Left renal cortex interstitium (tissue), 4 donors: ENCODE measurements at regions not wholly inside any gene's neighbourhood (a gene's known extent, or its start where the extent isn't known, plus 50 kb on each side); places are given as distances from the start of the nearest gene placed in this dataset.
"Not testable (repeated sequence)": the region's sequence is repeated elsewhere in the genome, so short reads cannot be mapped to it uniquely, and the experiment has no call there.

Source experiments
- DNase-seq, 4 donors: peaks; one replicate each; pipeline ENCODE4 v3.0.0-alpha.2; 2013; ENCODE audit warnings: low read depth in 4 of 4, low spot score in 2 of 4, missing footprints in 1 of 4

DNA sequence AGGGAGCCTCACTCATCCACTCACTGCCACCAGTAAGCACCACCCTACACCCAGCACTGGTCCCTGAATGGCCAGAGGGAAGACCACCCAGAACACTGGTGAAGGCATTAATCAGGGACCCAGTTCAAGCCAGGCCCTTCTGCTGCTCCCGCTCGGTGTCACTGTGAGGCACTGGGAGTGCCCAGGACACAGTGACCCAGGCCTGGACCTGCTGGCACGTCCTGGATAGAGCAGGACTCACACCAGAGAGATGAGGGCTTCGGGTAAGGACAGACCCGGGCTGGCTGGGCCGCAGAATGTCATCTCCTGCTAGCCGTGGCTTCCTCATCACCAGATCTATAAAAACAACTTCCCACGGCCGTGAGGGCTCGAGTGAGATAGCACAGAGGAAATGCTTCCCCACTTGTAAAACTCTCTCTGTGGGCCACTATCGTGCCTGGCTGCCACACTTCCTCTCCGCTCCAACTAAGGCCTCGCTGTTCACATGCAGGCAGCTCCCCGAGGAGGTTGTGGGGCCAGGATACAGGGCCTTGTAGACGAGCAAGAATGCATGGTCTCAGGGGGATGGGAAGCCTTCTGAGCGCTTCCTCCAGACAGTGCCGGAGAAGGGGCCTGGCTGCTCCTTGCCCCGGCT, 158.1 kb downstream of the NPIPB11 start:
- DNase-seq: not testable (repeated sequence)

DNA sequence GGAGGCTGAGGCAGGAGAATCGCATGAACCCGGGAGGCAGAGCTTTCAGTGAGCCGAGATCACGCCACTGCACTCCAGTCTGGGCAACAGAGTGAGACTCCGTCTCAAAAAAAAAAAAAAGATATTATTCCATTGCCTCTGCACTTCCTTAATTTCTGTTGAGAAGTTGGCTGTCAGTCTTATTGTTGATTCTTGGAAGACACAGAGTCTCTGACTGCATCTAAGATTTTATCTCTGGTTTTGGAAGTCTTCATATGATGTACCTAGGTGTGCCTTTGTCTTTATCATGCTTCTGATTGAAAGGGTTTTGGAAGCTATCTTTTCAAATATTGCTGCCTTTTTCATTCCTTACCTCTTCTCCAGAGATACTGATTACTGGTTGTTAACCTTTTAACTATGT, 160.4 kb downstream of the NPIPB11 start:
- not testable (repeated sequence) for DNase-seq

- DNase-seq: no peak
Measured at GRCh38 chr16:29237971-29238370, 168.5 kb downstream of the NPIPB11 start.

GRCh38 chr16:29237495-29237894, 169.0 kb downstream of the NPIPB11 start:
- not testable (repeated sequence) for DNase-seq

DNA sequence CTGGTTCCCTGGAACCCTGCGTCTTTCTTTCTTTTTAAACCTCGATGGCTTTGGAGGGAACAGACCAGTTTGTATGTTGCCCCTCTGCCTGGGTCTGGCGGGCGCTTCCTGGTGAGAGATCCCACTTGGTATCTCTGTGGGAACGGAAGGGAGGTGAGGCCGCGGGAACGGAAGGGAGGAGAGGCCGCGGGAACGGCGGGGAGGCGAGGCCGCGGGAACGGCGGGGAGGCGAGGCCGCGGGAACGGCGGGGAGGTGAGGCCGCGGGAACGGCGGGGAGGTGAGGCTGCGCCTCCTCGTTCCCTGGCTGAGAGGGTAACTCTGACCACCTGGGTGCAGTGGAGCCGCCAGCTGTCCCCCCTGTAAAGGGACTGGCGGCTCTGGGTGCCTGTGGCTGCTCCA, 169.5 kb downstream of the NPIPB11 start:
- DNase-seq: not testable (repeated sequence)

DNA sequence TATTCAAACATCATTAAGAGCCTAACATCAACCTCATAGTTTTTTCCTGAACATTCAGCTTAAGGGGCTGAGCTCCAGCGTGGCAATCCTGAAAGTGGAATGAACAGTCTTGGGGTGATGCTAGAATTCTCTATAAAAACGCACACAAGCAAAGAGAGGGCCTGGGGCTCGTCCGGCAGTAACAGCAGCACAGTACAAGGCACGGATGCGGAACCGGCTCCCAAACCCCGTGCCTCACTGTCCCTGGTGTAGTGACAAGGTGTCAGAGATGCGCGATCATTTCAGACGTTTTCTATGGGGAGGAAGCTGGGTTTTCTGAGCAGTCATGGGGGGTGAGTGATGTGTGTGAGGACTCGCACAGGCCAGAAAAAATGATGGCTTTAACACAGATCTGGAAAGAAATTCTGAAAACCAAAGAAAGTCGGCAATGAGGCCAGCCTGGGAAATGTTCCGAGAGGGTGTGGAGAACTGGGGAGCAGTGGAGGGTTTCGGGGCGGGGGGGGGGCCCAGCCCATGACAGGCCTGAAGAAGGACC, 170.6 kb downstream of the NPIPB11 start:
- DNase-seq: not testable (repeated sequence)

DNA sequence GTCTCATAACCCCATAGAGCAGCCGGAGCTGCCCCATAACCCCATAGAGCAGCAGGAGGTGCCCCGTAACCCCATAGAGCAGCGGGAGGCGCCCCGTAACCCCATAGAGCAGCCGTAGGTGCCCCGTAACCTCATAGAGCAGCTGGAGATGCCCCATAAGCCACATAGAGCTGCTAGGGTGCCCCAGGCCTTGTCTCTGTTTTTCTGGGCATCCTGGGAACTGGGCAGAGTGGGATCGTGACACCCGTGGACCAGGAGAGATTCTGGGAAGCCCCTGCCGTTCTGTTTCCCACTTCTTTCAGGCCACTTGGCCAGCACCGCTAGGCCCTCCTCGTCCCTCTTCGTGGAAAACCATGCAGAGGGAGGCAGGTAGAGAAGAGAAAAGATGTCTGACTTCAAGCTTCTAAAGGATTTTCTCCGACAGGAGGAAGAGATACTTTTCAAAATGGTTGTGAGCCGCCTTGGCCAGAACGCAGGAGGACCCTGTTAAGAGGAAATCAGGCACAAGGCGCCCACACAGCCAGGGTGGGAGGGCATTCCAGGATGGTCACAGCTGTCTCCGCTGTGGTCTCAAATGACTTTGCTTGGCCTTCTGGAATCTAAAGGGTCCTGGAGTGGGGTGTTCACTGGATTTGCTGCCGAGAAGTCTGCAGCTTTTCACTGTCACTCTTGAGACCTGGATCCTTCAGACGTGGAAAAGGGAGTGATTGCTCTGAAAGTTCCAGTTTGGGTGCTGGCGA, 171.8 kb downstream of the NPIPB11 start:
- not testable (repeated sequence) for DNase-seq

DNA sequence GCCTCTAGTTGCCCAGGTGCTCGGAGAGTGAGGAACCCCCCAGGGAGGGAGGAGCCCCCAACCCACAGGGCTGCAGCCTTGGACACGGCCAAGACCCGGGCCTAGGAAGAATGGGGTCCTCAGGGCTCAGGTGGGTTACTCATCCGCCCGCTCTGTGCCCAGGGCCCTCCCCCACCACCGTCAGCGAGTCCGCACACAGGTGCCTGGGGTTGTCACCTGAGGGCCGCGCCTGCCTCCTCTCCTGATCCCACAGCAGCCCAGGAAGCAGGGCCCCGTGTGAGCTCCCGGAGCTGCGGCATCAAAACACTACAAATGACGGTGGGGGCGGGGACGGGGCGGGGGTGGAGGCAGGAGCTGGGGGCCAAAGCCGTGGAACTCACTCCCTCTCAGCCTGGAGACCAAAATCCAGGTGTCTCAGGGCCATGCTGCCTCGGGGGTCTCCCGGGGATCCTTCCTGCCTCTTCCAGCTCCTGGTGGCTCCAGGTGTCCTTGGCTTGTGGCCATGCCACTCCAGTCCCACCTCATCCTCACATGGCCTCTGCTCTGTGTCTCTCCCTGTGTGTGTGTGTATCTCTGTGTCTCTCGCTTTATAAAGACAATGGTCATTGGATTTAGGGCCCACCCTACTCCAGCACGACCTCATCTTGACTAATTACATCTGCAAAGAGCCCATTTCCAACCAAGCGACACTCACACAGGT, 172.7 kb downstream of the NPIPB11 start:
- DNase-seq: not testable (repeated sequence)

DNA sequence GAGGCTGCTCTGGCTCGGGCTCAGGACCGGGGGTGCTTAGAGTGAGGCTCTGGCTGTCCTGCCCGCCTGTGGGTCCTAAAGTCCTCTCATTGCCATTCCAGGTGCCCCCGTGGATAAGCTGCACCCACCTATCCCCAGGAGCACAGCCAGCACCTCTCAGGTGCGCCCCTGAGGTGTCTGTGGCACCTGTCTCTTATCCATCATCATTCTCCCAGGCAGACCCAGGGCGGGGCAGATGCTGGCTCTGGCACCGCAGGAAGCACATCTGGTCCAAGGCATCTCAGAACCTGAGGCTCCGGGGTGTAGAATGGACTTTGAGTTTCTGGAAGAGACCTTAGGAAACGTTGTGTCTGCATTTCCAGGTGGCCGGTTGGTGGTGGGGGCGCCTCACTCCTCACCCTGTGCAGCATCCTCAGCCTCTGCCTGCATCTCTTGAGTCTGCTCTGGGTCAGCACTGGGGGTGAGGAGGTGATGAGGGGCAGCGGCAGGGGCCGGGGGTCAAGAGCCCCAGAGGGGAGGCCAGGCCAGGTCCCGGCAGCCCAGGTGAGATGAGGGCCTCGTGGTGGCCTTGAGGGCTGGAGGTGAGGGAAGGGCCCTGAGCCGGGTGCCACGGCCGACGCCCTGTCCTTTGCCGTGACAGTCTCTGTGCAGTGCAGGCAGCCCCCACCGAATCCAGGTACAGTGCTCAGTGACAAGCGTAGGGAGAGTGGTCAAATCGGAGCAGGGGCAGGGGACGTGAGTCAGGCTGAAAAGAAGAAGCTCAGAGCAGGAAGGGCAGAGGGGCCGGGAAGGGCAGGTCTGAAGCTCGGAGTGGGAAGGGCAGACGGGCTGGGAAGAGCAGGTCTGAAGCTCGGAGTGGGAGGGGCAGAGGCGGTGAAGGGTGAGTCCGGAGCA, 173.5 kb downstream of the NPIPB11 start:
- DNase-seq: no peak

DNA sequence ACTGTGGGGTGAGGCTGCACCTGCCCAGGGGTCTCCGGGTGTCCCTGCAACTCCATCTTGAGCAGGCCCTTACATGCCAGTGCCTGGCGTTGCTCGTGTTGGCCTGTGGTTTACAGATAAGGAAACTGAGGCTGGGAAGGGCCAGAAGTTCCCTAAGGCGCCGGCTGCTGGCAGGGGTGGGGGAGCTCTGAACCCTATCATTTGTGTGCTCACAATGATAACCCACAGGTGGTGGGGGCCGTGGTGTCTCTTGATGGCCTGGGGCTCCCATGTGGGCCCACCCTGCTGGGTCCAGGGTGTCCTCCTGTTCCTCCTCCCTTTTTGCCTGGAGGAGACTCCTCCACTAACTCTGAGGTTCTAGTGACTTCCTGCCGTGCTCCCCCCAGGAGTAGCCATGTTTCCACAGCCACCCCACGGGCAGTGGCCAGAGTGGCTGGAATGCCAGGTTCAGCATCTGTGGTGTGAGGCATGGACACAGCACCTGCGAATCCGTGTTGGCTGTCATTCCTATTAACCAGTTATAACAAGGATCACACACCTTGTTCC, 174.3 kb downstream of the NPIPB11 start:
- DNase-seq: not testable (repeated sequence)

GRCh38 chr16:29231244-29231643, 175.3 kb downstream of the NPIPB11 start:
- DNase-seq: no peak

DNA sequence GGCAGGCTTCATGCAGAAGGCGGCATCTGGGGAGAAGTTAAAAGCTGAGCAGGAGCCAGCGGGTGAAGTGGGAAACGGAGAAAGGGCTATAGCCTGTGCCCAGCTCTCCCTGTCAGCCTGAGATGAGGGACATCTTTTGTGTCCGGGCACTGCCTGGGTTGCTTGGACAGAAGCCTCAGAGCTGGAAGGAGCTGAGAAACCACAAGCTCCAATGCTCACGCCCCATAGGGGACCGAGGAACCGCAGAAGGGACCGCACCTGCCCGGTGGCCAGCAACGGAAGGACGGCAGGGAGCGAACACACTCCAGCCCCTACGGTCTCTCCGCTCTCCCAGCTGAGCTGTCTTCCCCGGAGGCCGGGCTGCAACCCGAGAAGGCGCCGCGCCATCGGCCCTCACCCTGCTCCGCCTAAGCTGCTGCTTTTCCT, 175.8 kb downstream of the NPIPB11 start:
- no peak for DNase-seq

GRCh38 chr16:29230006-29230668, 176.4 kb downstream of the NPIPB11 start:
- not testable (repeated sequence) for DNase-seq

GRCh38 chr16:29229616-29230005, 176.9 kb downstream of the NPIPB11 start:
- DNase-seq: not testable (repeated sequence)

DNA sequence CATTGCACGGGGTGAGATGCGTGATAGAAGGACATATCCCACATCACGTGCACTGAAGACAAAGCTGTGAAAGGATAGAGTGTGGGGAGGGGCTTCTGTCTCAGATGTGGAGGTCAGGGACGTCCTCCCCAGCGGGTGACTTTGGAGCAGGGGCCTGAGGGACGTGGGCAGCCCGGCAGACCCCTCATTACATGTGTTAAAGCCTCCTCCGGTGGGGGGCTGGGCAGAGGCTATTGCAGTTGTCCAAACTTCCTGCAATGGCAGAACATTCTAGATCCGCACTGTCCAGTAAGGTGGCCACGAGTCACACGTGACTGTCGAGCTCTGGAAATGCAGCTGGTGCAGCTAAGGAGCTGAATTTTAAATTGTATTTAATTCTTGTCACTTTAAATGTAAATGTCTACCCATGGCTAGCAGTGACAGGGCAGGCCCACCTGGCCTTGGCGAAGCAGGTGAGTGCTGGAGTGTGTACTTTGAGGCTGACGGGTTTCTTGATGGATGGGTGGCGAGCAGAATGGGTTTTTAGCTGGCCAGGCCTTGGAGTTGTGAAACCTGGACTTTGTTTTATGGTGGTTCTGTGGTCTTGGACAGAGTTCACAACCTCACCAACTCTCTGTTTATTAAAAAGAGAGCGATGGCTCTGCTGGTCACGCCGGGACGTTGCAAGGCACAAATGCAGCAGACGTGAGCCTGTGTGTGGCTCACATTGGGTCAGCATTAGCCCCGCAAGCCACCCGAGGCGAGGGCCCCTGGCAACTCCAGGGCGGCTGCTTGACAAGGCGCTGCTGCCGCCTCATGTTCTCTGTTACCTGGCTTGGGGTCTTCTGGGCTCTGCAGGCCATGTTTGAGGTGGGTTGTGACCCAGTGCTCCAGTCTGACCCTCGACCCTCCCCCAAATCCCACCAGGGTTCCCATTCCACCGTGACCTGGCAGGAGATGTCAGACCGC, 177.6 kb downstream of the NPIPB11 start:
- DNase-seq: not testable (repeated sequence)

GRCh38 chr16:29227751-29228663, 178.5 kb downstream of the NPIPB11 start:
- not testable (repeated sequence) for DNase-seq

DNA sequence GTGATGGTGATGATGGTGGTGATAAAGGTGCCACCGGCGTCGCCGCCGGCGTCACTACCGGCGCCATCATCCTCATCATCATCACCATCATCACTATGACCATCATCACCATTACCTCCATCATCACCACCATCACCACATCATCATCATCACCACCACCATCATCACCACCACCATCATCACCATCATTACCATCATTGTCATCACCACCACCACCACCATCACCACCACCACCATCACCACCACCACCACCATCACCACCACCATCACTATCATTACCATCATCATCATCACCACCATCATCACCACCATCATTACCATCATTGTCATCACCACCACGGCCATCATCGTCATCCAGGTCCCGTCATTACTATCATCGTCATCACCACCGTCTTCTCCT, 179.7 kb downstream of the NPIPB11 start:
- no peak for DNase-seq
